ENCODE measurements at regions not wholly inside any gene's neighbourhood (a gene's known extent, or its start where the extent isn't known, plus 50 kb on each side); places are given as distances from the start of the nearest gene placed in this dataset.

GRCh38 chr2:171238946-171239345 lies 78.3 kb upstream of the TLK1 start:
- H3K27me3 ChIP-seq (ENCODE audit: control insufficient read depth, insufficient read depth, low read length): no peaks in the 10 kb centered on the region
- H3K36me3 ChIP-seq (ENCODE audit: control insufficient read depth, insufficient read depth, low read length): no peaks in the 10 kb centered on the region
- DNase-seq (ENCODE audit: low read depth) (no peak), FAIRE-seq (no peak)
- H3K4me3 ChIP-seq (ENCODE audit: low read depth, low read length): no peak overlapping the region
- TF ChIP-seq CTCF (IDR thresholded peaks at IDR 0.05; ENCODE audit: insufficient read depth, low read length, severe bottlenecking): no peak

- Histone ChIP-seq H3K27me3 (ENCODE audit: control insufficient read depth, insufficient read depth, low read length) (no peaks in the 10 kb centered on the region), H3K4me3 (ENCODE audit: low read depth, low read length) (no peak overlapping the region), H3K36me3 (ENCODE audit: control insufficient read depth, insufficient read depth, low read length) (no peaks in the 10 kb centered on the region)
- FAIRE-seq (no peak), DNase-seq (ENCODE audit: low read depth) (no peak)
- TF ChIP-seq CTCF (IDR thresholded peaks at IDR 0.05; ENCODE audit: insufficient read depth, low read length, severe bottlenecking): no peak
Observed at GRCh38 chr2:171237751-171238505, 77.2 kb upstream of the TLK1 start.

- Histone ChIP-seq H3K4me3 (ENCODE audit: low read depth, low read length) (no peak overlapping the region), H3K27me3 (ENCODE audit: control insufficient read depth, insufficient read depth, low read length) (no peaks in the 10 kb centered on the region), H3K36me3 (ENCODE audit: control insufficient read depth, insufficient read depth, low read length) (no peaks in the 10 kb centered on the region)
- no peak for TF ChIP-seq CTCF (IDR thresholded peaks at IDR 0.05; ENCODE audit: insufficient read depth, low read length, severe bottlenecking)
- DNase-seq (ENCODE audit: low read depth): peak; percentile 12
- FAIRE-seq: no peak
Observed at GRCh38 chr2:171235262-171235881, 74.7 kb upstream of the TLK1 start.

- FAIRE-seq (no peak), DNase-seq (ENCODE audit: low read depth) (no peak)
- Histone ChIP-seq H3K36me3 (ENCODE audit: control insufficient read depth, insufficient read depth, low read length) (no peaks in the 10 kb centered on the region), H3K27me3 (ENCODE audit: control insufficient read depth, insufficient read depth, low read length) (no peaks in the 10 kb centered on the region), H3K4me3 (ENCODE audit: low read depth, low read length) (no peak overlapping the region)
- TF ChIP-seq CTCF (IDR thresholded peaks at IDR 0.05; ENCODE audit: insufficient read depth, low read length, severe bottlenecking): no peak
Observed at GRCh38 chr2:171230176-171230575, 69.5 kb upstream of the TLK1 start.

GRCh38 chr2:171228826-171229225 lies 68.1 kb upstream of the TLK1 start:
- FAIRE-seq (no peak), DNase-seq (ENCODE audit: low read depth) (no peak)
- Histone ChIP-seq H3K4me3 (ENCODE audit: low read depth, low read length) (no peak overlapping the region), H3K36me3 (ENCODE audit: control insufficient read depth, insufficient read depth, low read length) (no peaks in the 10 kb centered on the region), H3K27me3 (ENCODE audit: control insufficient read depth, insufficient read depth, low read length) (no peaks in the 10 kb centered on the region)
- no peak for TF ChIP-seq CTCF (IDR thresholded peaks at IDR 0.05; ENCODE audit: insufficient read depth, low read length, severe bottlenecking)
